ENCODE measurements at regions not wholly inside any gene's neighbourhood (a gene's known extent, or its start where the extent isn't known, plus 50 kb on each side); places are given as distances from the start of the nearest gene placed in this dataset.

- Mint-ChIP-seq H3K4me1 (peaks cover 17% of the 10 kb centered on the region), H3K9me3 (peaks cover 3% of the 10 kb centered on the region; the same call in 1 of the 2 replicates), H3K4me3 (no peak overlapping the region), H3K27me3 (ENCODE audit: low read depth) (no peaks in the 10 kb centered on the region), H3K27ac (no peak overlapping the region; the same call in 1 of the 2 replicates), H3K36me3 (peaks cover under 1% of the 10 kb centered on the region; the same call in 1 of the 2 replicates)
- TF ChIP-seq HMGXB4 (CRISPR knock-in tag; IDR thresholded peaks at IDR 0.05) (no peak), E2F5 (CRISPR knock-in tag; IDR thresholded peaks at IDR 0.05) (no peak), MYBL2 (CRISPR knock-in tag; IDR thresholded peaks at IDR 0.05) (no peak), CREM (CRISPR knock-in tag; IDR thresholded peaks at IDR 0.05) (no peak), ATF3 (CRISPR knock-in tag; conservative IDR thresholded peaks at IDR 0.05) (no peak), CREB1 (CRISPR knock-in tag; IDR thresholded peaks at IDR 0.05) (no peak), CDX4 (CRISPR knock-in tag; IDR thresholded peaks at IDR 0.05; ENCODE audit: borderline replicate concordance) (no peak), ETV6 (CRISPR knock-in tag; IDR thresholded peaks at IDR 0.05) (no peak), ZNF232 (CRISPR knock-in tag; IDR thresholded peaks at IDR 0.05) (no peak), ESRRA (CRISPR knock-in tag; IDR thresholded peaks at IDR 0.05; ENCODE audit: borderline replicate concordance) (no peak), ZNF416 (CRISPR knock-in tag; IDR thresholded peaks at IDR 0.05) (no peak), ZNF138 (CRISPR knock-in tag; conservative IDR thresholded peaks at IDR 0.05) (no peak), JAZF1 (CRISPR knock-in tag; IDR thresholded peaks at IDR 0.05) (no peak), TEAD4 (CRISPR knock-in tag; IDR thresholded peaks at IDR 0.05) (no peak), NFYB (CRISPR knock-in tag; conservative IDR thresholded peaks at IDR 0.05; ENCODE audit: low read depth) (no peak), ERG (CRISPR knock-in tag; IDR thresholded peaks at IDR 0.05) (no peak), HMGA2 (CRISPR knock-in tag; IDR thresholded peaks at IDR 0.05) (no peak), ZNF317 (CRISPR knock-in tag; IDR thresholded peaks at IDR 0.05; ENCODE audit: borderline replicate concordance, low read depth) (no peak)
- POLR2A ChIA-PET, result no interaction called here
- CTCF ChIA-PET, result no interaction called here
- no peak for ATAC-seq
- DNase-seq (ENCODE audit: low spot score), result no peak
Observed at GRCh38 chr3:20680990-20681628, 495.1 kb upstream of the SGO1 start.

GRCh38 chr3:20673866-20674265, 487.9 kb upstream of the SGO1 start:
- ChIA-PET CTCF (no interaction called here), POLR2A (no interaction called here)
- peaks cover 11% of the 10 kb centered on the region for H3K36me3 Mint-ChIP-seq
- peaks cover 23% of the 10 kb centered on the region for H3K9me3 Mint-ChIP-seq
- no peak overlapping the region for H3K27ac Mint-ChIP-seq
- TF ChIP-seq KAT7 (CRISPR knock-in tag; IDR thresholded peaks at IDR 0.05; ENCODE audit: borderline replicate concordance) (no peak), GRHL2 (CRISPR knock-in tag; IDR thresholded peaks at IDR 0.05; ENCODE audit: insufficient replicate concordance, severe bottlenecking) (no peak), OVOL2 (CRISPR knock-in tag; IDR thresholded peaks at IDR 0.05; ENCODE audit: borderline replicate concordance) (no peak), ARID4B (CRISPR knock-in tag; IDR thresholded peaks at IDR 0.05; ENCODE audit: borderline replicate concordance) (no peak), FOXP1 (CRISPR knock-in tag; IDR thresholded peaks at IDR 0.05; ENCODE audit: borderline replicate concordance) (no peak), MYBL2 (CRISPR knock-in tag; IDR thresholded peaks at IDR 0.05) (no peak)
- H3K4me1 Mint-ChIP-seq, result no peaks in the 10 kb centered on the region
- no peak overlapping the region for H3K4me3 Mint-ChIP-seq
- no peaks in the 10 kb centered on the region for H3K27me3 Mint-ChIP-seq (ENCODE audit: low read depth)
- no peak; the same call in 1 of the 2 replicates for ATAC-seq
- DNase-seq (ENCODE audit: low spot score), result no peak
